IMR-90 (cell line): ENCODE measurements at regions not wholly inside any gene's neighbourhood (a gene's known extent, or its start where the extent isn't known, plus 50 kb on each side); places are given as distances from the start of the nearest gene placed in this dataset.

Source experiments
- ATAC-seq: fragments of 200-7000 bp; cut with Tn5 transposase; 2 replicates; pipeline ENCODE4 v1.9.1; 2020; ENCODE audit warnings: low read depth, mild to moderate bottlenecking, moderate library complexity
- BruUV-seq: library from RNA; stranded (reverse); fragments of 400-500 nt; replicated peaks from 2 replicates; lab custom pipeline; 2021; lab: Mats Ljungman, UMichigan
- CTCF ChIA-PET: fragments of 300-600 bp; formaldehyde crosslinking; extraction: SDS; loops from one replicate; lab custom pipeline; 2021; ENCODE audit warnings: antibody characterized with exemption; lab: Yijun Ruan, JAX
- POLR2A ChIA-PET: fragments of 300-600 bp; sonication (Branson Sonifier 250); formaldehyde crosslinking; loops from one replicate; lab custom pipeline; 2022; ENCODE audit warnings: antibody characterized with exemption; ENCODE audit not compliant: unreplicated experiment; lab: Charles Lee
- DNase-seq: peaks from one replicate; pipeline ENCODE4 v3.0.0; 2013
- H2AFZ ChIP-seq: replicated peaks from 2 replicates; pipeline ENCODE3; 2013; ENCODE audit warnings: low read length, mild to moderate bottlenecking; ENCODE audit not compliant: poor library complexity
- H2AK5ac ChIP-seq: 2 replicates; pipeline ENCODE4 v1.6.1; 2013; ENCODE audit warnings: low read depth, low read length, inconsistent platforms
- H2AK9ac ChIP-seq: replicated peaks from 2 replicates; pipeline ENCODE3; 2013; ENCODE audit warnings: mild to moderate bottlenecking, low read depth, low read length, moderate library complexity; ENCODE audit not compliant: poor library complexity
- H2BK120ac ChIP-seq: 2 replicates; pipeline ENCODE4 v1.6.1; 2013; ENCODE audit warnings: low read depth, low read length, inconsistent platforms
- H2BK15ac ChIP-seq: 3 replicates; pipeline ENCODE4 v1.6.1; 2013; ENCODE audit warnings: low read depth, low read length, inconsistent platforms
- H2BK20ac ChIP-seq: 2 replicates; pipeline ENCODE4 v1.6.1; 2013; ENCODE audit warnings: low read depth, mild to moderate bottlenecking, inconsistent platforms, low read length, moderate library complexity
- H2BK5ac ChIP-seq: 2 replicates; pipeline ENCODE4 v1.6.1; 2013; ENCODE audit warnings: mild to moderate bottlenecking, low read depth, low read length, inconsistent platforms; ENCODE audit not compliant: poor library complexity, severe bottlenecking
- H3K14ac ChIP-seq: replicated peaks from 2 replicates; pipeline ENCODE4 v1.6.1; 2013; ENCODE audit warnings: low read depth, low read length, inconsistent platforms
- H3K18ac ChIP-seq: 2 replicates; pipeline ENCODE4 v1.6.1; 2013; ENCODE audit warnings: low read depth, low read length, control low read depth
- H3K23ac ChIP-seq: 2 replicates; pipeline ENCODE4 v1.6.1; 2013; ENCODE audit warnings: low read depth, low read length, inconsistent platforms
- H3K27ac ChIP-seq: 2 replicates; pipeline ENCODE4 v1.5.1; 2013; ENCODE audit warnings: mild to moderate bottlenecking, control low read depth, low read length; ENCODE audit not compliant: insufficient read depth
- H3K27me3 ChIP-seq: 2 replicates; pipeline ENCODE4 v1.6.1; 2013; ENCODE audit warnings: low read length; ENCODE audit not compliant: control insufficient read depth, insufficient read depth
- H3K36me3 ChIP-seq: 2 replicates; pipeline ENCODE4 v1.6.1; 2013; ENCODE audit warnings: low read length, mixed read lengths; ENCODE audit not compliant: control insufficient read depth, insufficient read depth
- H3K4ac ChIP-seq: 2 replicates; pipeline ENCODE4 v1.6.1; 2013; ENCODE audit warnings: low read depth, low read length, inconsistent platforms
- H3K4me1 ChIP-seq: 2 replicates; pipeline ENCODE4 v1.6.1; 2013; ENCODE audit warnings: low read length, mixed read lengths; ENCODE audit not compliant: control insufficient read depth, insufficient read depth
- H3K4me2 ChIP-seq: 2 replicates; pipeline ENCODE4 v1.6.1; 2013; ENCODE audit warnings: low read depth, mild to moderate bottlenecking, control low read depth, low read length, moderate library complexity
- H3K4me3 ChIP-seq: 2 replicates; pipeline ENCODE4 v1.5.1; 2013; ENCODE audit warnings: low read depth, mild to moderate bottlenecking, control low read depth, low read length, moderate library complexity; ENCODE audit not compliant: insufficient read depth
- H3K56ac ChIP-seq: 2 replicates; pipeline ENCODE4 v1.6.1; 2013; ENCODE audit warnings: low read length, inconsistent platforms; ENCODE audit not compliant: insufficient read depth; ENCODE audit errors: extremely low read depth
- H3K79me1 ChIP-seq, 2 experiments: 2 replicates each; pipeline ENCODE4 v1.6.1; 2013; ENCODE audit warnings: low read length in 2 of 2, inconsistent platforms in 1 of 2, low read depth in 1 of 2
- H3K9ac ChIP-seq: 2 replicates; pipeline ENCODE4 v1.6.1; 2013; ENCODE audit warnings: low read depth, low read length, control low read depth
- H3K9me1 ChIP-seq: 2 replicates; pipeline ENCODE4 v1.6.1; 2013; ENCODE audit warnings: low read length, inconsistent platforms; ENCODE audit not compliant: insufficient read depth
- H3K9me3 ChIP-seq: 2 replicates; pipeline ENCODE4 v1.6.1; 2013; ENCODE audit warnings: low read length; ENCODE audit not compliant: control insufficient read depth, insufficient read depth
- H4K20me1 ChIP-seq: 2 replicates; pipeline ENCODE4 v1.6.1; 2013; ENCODE audit warnings: low read length, inconsistent platforms; ENCODE audit not compliant: insufficient read depth
- H4K5ac ChIP-seq: 2 replicates; pipeline ENCODE4 v1.6.1; 2013; ENCODE audit warnings: mild to moderate bottlenecking, low read depth, low read length, control low read depth
- H4K8ac ChIP-seq, 2 experiments: 2 replicates each; pipeline ENCODE4 v1.6.1; 2013; ENCODE audit warnings: low read depth in 2 of 2, low read length in 2 of 2, control low read depth in 1 of 2, inconsistent platforms in 1 of 2
- H4K91ac ChIP-seq: 2 replicates; pipeline ENCODE4 v1.6.1; 2013; ENCODE audit warnings: low read depth, low read length, inconsistent platforms; ENCODE audit not compliant: insufficient read depth
- BHLHE40 ChIP-seq: fragments of 150-350 bp; IDR thresholded peaks from 2 replicates; pipeline ENCODE4 v1.6.1; 2016; ENCODE audit warnings: mild to moderate bottlenecking, low read depth, low read length
- CEBPB ChIP-seq: IDR thresholded peaks from 2 replicates; pipeline ENCODE4 v1.6.1; 2012; ENCODE audit warnings: low read depth, low read length, improper control_type of control experiment
- CHD1 ChIP-seq: IDR thresholded peaks from 2 replicates; pipeline ENCODE4 v1.6.1; 2012; ENCODE audit warnings: low read depth, low read length, improper control_type of control experiment
- FOS ChIP-seq: fragments of 150-350 bp; IDR thresholded peaks from 2 replicates; pipeline ENCODE4 v1.6.1; 2016; ENCODE audit warnings: low read depth, low read length
- MAFK ChIP-seq: IDR thresholded peaks from 2 replicates; pipeline ENCODE4 v1.6.1; 2012; ENCODE audit warnings: low read depth, low read length, improper control_type of control experiment
- MAZ ChIP-seq: IDR thresholded peaks from 2 replicates; pipeline ENCODE4 v1.6.1; 2012; ENCODE audit warnings: low read depth, mild to moderate bottlenecking, low read length, improper control_type of control experiment, moderate library complexity, borderline replicate concordance
- MXI1 ChIP-seq: IDR thresholded peaks from 2 replicates; pipeline ENCODE4 v1.6.1; 2012; ENCODE audit warnings: low read depth, mild to moderate bottlenecking, low read length, moderate library complexity, borderline replicate concordance
- NFE2L2 ChIP-seq: fragments of 150-350 bp; IDR thresholded peaks from 2 replicates; pipeline ENCODE4 v1.6.1; 2016; ENCODE audit warnings: low read depth, mild to moderate bottlenecking, low read length
- POLR2A ChIP-seq: IDR thresholded peaks from 2 replicates; pipeline ENCODE4 v1.6.1; 2012; ENCODE audit warnings: mild to moderate bottlenecking, low read depth, low read length
- RAD21 ChIP-seq: IDR thresholded peaks from 2 replicates; pipeline ENCODE4 v1.6.1; 2012; ENCODE audit warnings: low read length, improper control_type of control experiment
- RCOR1 ChIP-seq: IDR thresholded peaks from 2 replicates; pipeline ENCODE4 v1.6.1; 2012; ENCODE audit warnings: mild to moderate bottlenecking, low read length, improper control_type of control experiment; ENCODE audit not compliant: insufficient replicate concordance
- RFX5 ChIP-seq: IDR thresholded peaks from 2 replicates; pipeline ENCODE4 v1.8.0; 2012; ENCODE audit warnings: low read depth, mild to moderate bottlenecking, low read length, moderate library complexity
- SMC3 ChIP-seq: fragments of 150-350 bp; IDR thresholded peaks from 2 replicates; pipeline ENCODE4 v1.6.1; 2016; ENCODE audit warnings: low read depth, mild to moderate bottlenecking, antibody characterized with exemption, low read length, moderate library complexity
- WGBS, 2 experiments: methylation state at CpG; one replicate each; pipeline versions ENCODE4 v1.1.5 to v1.1.7; 2013; ENCODE audit warnings: missing lambda C conversion rate in 2 of 2; ENCODE audit not compliant: insufficient read length in 1 of 2; ENCODE audit errors: extremely low coverage in 2 of 2; 5-methylcytosine and 5-hydroxymethylcytosine counted together
- dilution Hi-C: fragments of 300-500 bp; cut with HindIII; formaldehyde crosslinking; loops from one replicate; pipeline ENCODE4 v1.14.3; 2018; ENCODE audit warnings: low sequenced_read_pairs; ENCODE audit not compliant: unreplicated experiment
- in situ Hi-C: fragments of 300-500 bp; cut with MboI; formaldehyde crosslinking; loops from 3 replicates; pipeline ENCODE4 v1.14.3; 2019; ENCODE audit warnings: low sequenced_read_pairs, inconsistent platforms, mixed read lengths
- intact Hi-C: fragments of 100-400 bp; cut with micrococcal nuclease; formaldehyde crosslinking; loops from 2 replicates; pipeline ENCODE4 v1.10.0; 2022
- TF ChIP-seq, protein P1 (sequence below): fragments of 150-350 bp; IDR thresholded peaks from 2 replicates; pipeline ENCODE4 v1.6.1; 2016; ENCODE audit warnings: low read depth, mild to moderate bottlenecking, low read length, moderate library complexity, borderline replicate concordance
- TF ChIP-seq, protein P2 (sequence below): fragments of 150-350 bp; IDR thresholded peaks from 2 replicates; pipeline ENCODE4 v1.6.1; 2017; ENCODE audit warnings: mild to moderate bottlenecking, antibody characterized with exemption, low read length, low read depth
- TF ChIP-seq, protein P3 (sequence below): conservative IDR thresholded peaks from 2 replicates; pipeline ENCODE4 v1.5.1; 2012; ENCODE audit warnings: mild to moderate bottlenecking, low read depth, low read length, improper control_type of control experiment

DNA sequence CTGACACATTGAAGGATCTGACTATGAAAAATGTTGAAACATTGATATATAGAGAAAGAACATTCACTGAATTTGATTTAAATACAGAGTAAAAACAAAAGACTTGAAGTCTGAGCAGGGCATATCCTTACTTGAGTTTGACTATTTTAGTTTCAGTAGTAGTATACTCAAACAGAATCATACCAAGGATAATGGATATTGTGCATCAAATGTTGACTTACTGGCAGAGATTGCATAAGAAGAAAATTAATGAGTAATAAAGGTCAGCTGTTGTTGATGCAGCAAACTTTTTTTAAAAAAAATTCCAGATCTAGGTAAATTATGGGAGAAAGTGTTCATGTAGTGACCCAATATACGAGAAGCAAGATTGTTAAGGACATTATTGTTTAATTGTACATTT, 94.5 kb upstream of the APOOL start:
- Histone ChIP-seq H2BK5ac (no peak overlapping the region), H4K20me1 (no peaks in the 10 kb centered on the region), H3K4me1 (no peaks in the 10 kb centered on the region), H3K18ac (no peak overlapping the region), H3K79me1 (no peaks in the 10 kb centered on the region), H2BK120ac (no peak overlapping the region), H4K8ac (no peak overlapping the region), H3K9me1 (no peaks in the 10 kb centered on the region), H3K4ac (no peak overlapping the region), H3K4me3 (no peak overlapping the region), H3K27ac (no peak overlapping the region), H3K14ac (no peak overlapping the region), H2AK5ac (no peak overlapping the region), H2BK20ac (no peak overlapping the region), H2AK9ac (no peak overlapping the region), H4K5ac (no peak overlapping the region), H3K4me2 (no peak overlapping the region), H3K36me3 (no peaks in the 10 kb centered on the region), H2AFZ (no peak overlapping the region), H4K91ac (no peak overlapping the region), H3K9ac (no peak overlapping the region), H3K9me3 (no peaks in the 10 kb centered on the region), H3K27me3 (no peaks in the 10 kb centered on the region), H3K23ac (no peak overlapping the region), H3K56ac (no peak overlapping the region), H2BK15ac (no peak overlapping the region)
- dilution Hi-C loops (no loop called here), intact Hi-C loops (loop anchor here (5.0 kb wide), 2 partner anchors 862 to 992 kb away; no protein-coding TSS in a partner anchor), in situ Hi-C loops (no loop called here)
- DNase-seq (no peak), ATAC-seq (no peak)
- TF ChIP-seq SMC3 (no peak), FOS (no peak), MAZ (no peak), RFX5 (no peak), RAD21 (no peak), CHD1 (no peak), RCOR1 (no peak), NFE2L2 (no peak), BHLHE40 (no peak), CEBPB (no peak), POLR2A (no peak), MAFK (no peak), MXI1 (no peak)
- TF ChIP-seq, protein P1, sequence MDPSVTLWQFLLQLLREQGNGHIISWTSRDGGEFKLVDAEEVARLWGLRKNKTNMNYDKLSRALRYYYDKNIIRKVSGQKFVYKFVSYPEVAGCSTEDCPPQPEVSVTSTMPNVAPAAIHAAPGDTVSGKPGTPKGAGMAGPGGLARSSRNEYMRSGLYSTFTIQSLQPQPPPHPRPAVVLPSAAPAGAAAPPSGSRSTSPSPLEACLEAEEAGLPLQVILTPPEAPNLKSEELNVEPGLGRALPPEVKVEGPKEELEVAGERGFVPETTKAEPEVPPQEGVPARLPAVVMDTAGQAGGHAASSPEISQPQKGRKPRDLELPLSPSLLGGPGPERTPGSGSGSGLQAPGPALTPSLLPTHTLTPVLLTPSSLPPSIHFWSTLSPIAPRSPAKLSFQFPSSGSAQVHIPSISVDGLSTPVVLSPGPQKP: no peak
- TF ChIP-seq, protein P2, sequence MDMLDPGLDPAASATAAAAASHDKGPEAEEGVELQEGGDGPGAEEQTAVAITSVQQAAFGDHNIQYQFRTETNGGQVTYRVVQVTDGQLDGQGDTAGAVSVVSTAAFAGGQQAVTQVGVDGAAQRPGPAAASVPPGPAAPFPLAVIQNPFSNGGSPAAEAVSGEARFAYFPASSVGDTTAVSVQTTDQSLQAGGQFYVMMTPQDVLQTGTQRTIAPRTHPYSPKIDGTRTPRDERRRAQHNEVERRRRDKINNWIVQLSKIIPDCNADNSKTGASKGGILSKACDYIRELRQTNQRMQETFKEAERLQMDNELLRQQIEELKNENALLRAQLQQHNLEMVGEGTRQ: no peak
- TF ChIP-seq, protein P3, sequence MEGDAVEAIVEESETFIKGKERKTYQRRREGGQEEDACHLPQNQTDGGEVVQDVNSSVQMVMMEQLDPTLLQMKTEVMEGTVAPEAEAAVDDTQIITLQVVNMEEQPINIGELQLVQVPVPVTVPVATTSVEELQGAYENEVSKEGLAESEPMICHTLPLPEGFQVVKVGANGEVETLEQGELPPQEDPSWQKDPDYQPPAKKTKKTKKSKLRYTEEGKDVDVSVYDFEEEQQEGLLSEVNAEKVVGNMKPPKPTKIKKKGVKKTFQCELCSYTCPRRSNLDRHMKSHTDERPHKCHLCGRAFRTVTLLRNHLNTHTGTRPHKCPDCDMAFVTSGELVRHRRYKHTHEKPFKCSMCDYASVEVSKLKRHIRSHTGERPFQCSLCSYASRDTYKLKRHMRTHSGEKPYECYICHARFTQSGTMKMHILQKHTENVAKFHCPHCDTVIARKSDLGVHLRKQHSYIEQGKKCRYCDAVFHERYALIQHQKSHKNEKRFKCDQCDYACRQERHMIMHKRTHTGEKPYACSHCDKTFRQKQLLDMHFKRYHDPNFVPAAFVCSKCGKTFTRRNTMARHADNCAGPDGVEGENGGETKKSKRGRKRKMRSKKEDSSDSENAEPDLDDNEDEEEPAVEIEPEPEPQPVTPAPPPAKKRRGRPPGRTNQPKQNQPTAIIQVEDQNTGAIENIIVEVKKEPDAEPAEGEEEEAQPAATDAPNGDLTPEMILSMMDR: no peak
- no TSS peak for BruUV-seq
- ChIA-PET POLR2A (no interaction called here), CTCF (no interaction called here)
- WGBS, 2 experiments: no CpG with 5 or more reads among the region's 1 CpG
